ENCODE measurements at regions not wholly inside any gene's neighbourhood (a gene's known extent, or its start where the extent isn't known, plus 50 kb on each side); places are given as distances from the start of the nearest gene placed in this dataset.

DNA sequence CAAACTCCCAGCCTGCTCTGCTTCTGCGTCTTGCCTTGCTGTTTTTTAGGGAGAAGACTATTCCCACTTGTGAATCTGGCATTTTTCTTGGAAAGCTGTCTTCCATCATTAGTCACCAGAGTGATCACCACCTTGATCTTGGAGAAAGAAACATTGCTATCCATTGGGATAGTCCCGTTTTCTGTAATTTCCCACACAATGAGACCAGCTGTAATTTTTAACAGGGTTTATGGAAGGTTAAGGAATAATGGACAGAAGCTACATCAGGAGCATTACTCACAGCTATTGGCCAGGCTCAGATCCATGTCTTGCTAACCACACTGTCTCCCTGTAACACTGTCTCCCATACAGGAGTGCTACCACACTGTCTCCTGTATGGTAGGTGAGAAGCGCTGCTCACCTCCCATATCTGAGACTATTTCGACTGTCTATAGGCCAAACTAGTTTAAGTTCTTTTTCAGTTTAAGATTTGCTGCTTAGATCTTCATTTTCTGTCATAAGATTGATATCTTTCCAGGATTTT lies 523.0 kb downstream of the SPRY1 start:
- Histone ChIP-seq H3K36me3 (ENCODE audit: control insufficient read depth, insufficient read depth, low read length) (no peaks in the 10 kb centered on the region), H3K4me3 (ENCODE audit: low read depth, low read length) (no peak overlapping the region), H3K27me3 (ENCODE audit: control insufficient read depth, insufficient read depth, low read length) (no peaks in the 10 kb centered on the region)
- no peak for DNase-seq (ENCODE audit: low read depth)
- TF ChIP-seq, protein P1, sequence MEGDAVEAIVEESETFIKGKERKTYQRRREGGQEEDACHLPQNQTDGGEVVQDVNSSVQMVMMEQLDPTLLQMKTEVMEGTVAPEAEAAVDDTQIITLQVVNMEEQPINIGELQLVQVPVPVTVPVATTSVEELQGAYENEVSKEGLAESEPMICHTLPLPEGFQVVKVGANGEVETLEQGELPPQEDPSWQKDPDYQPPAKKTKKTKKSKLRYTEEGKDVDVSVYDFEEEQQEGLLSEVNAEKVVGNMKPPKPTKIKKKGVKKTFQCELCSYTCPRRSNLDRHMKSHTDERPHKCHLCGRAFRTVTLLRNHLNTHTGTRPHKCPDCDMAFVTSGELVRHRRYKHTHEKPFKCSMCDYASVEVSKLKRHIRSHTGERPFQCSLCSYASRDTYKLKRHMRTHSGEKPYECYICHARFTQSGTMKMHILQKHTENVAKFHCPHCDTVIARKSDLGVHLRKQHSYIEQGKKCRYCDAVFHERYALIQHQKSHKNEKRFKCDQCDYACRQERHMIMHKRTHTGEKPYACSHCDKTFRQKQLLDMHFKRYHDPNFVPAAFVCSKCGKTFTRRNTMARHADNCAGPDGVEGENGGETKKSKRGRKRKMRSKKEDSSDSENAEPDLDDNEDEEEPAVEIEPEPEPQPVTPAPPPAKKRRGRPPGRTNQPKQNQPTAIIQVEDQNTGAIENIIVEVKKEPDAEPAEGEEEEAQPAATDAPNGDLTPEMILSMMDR (IDR thresholded peaks at IDR 0.05; ENCODE audit: insufficient read depth, low read length, poor library complexity, severe bottlenecking): no peak

DNA sequence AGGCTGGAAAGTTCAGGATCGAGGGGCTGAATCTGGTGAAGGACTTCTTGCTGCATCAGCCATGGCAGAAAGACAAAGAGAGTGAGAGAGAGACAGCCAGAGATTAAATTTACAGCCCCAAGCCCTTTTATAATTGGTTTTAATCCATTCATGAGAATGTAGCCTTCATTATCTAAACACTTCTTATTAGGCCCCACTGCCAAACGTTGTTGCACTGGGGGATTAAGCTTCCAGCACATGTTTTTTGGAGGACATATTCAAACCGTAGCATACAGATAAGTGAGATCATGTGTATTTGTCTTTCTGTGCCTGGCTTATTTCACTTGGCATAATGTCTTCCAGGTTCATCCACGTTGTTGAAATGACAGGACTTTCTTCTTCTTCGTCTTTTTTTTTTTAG lies 524.7 kb downstream of the SPRY1 start:
- TF ChIP-seq, protein P1 (IDR thresholded peaks at IDR 0.05; ENCODE audit: insufficient read depth, low read length, poor library complexity, severe bottlenecking): no peak
- Histone ChIP-seq H3K27me3 (ENCODE audit: control insufficient read depth, insufficient read depth, low read length) (no peaks in the 10 kb centered on the region), H3K4me3 (ENCODE audit: low read depth, low read length) (no peak overlapping the region), H3K36me3 (ENCODE audit: control insufficient read depth, insufficient read depth, low read length) (no peaks in the 10 kb centered on the region)
- DNase-seq (ENCODE audit: low read depth): no peak

DNA sequence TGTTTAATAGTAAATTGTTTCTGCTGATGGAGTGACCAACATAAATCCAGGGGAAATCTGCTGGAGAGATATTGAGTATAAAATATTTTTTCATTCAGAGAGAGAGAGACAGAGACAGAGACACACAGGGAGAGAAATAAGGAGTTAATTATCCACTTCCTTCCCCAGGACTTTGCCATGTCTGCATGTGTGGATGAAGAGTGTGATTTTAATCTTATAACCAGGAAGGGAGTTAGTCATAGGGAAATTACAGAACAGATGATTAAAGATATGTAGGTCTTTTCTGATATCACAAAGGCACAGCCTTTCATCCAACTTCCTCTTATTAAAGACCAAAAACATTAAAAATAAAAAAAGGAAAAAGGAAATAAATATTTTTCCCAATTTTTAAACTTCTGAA lies 526.3 kb downstream of the SPRY1 start:
- TF ChIP-seq, protein P1 (IDR thresholded peaks at IDR 0.05; ENCODE audit: insufficient read depth, low read length, poor library complexity, severe bottlenecking): no peak
- H3K27me3 ChIP-seq (ENCODE audit: control insufficient read depth, insufficient read depth, low read length): no peaks in the 10 kb centered on the region
- DNase-seq (ENCODE audit: low read depth): no peak
- no peak overlapping the region for H3K4me3 ChIP-seq (ENCODE audit: low read depth, low read length)
- H3K36me3 ChIP-seq (ENCODE audit: control insufficient read depth, insufficient read depth, low read length): no peaks in the 10 kb centered on the region

DNA sequence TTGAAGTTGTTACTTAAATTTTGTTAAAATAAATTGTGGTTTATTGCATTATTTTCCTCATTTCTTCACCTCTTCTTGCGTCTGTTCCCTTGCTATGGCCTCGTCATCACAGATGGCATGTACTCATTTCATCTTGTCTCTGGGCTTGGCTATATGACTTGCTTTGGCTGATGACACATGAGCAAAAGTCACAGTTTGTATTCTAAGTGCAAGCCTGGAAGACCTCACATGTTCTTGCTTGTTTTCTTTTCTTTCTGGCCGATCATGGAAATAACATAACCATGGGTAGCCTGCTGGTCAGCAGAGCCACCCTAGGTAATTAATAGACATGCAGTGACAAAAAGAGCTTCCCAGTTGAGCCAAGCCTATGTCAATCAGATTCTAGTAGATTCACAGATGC lies 527.9 kb downstream of the SPRY1 start:
- TF ChIP-seq, protein P1 (IDR thresholded peaks at IDR 0.05; ENCODE audit: insufficient read depth, low read length, poor library complexity, severe bottlenecking): no peak
- DNase-seq (ENCODE audit: low read depth): no peak
- no peak overlapping the region for H3K4me3 ChIP-seq (ENCODE audit: low read depth, low read length)
- H3K36me3 ChIP-seq (ENCODE audit: control insufficient read depth, insufficient read depth, low read length): no peaks in the 10 kb centered on the region
- H3K27me3 ChIP-seq (ENCODE audit: control insufficient read depth, insufficient read depth, low read length): no peaks in the 10 kb centered on the region

DNA sequence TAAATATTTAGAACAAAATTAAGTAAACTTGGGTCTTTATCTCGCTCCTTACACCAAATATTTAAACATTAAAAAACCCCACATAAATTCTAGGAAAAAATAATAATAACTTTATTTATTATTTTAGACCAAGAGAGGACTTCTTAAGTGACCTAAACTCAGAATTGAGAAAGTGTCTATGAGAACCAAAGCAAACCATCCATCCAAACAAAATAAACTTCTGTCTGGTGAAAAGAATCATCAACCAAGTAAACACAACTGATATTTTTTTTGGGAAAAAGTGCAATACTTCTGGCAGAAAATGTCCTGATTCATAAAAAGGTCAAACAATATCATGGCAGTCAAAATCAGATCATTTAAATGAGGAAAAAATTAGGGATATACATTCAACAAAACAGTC lies 533.0 kb downstream of the SPRY1 start:
- DNase-seq (ENCODE audit: low read depth): no peak
- TF ChIP-seq, protein P1 (IDR thresholded peaks at IDR 0.05; ENCODE audit: insufficient read depth, low read length, poor library complexity, severe bottlenecking): no peak
- Histone ChIP-seq H3K4me3 (ENCODE audit: low read depth, low read length) (no peak overlapping the region), H3K27me3 (ENCODE audit: control insufficient read depth, insufficient read depth, low read length) (no peaks in the 10 kb centered on the region), H3K36me3 (ENCODE audit: control insufficient read depth, insufficient read depth, low read length) (no peaks in the 10 kb centered on the region)

DNA sequence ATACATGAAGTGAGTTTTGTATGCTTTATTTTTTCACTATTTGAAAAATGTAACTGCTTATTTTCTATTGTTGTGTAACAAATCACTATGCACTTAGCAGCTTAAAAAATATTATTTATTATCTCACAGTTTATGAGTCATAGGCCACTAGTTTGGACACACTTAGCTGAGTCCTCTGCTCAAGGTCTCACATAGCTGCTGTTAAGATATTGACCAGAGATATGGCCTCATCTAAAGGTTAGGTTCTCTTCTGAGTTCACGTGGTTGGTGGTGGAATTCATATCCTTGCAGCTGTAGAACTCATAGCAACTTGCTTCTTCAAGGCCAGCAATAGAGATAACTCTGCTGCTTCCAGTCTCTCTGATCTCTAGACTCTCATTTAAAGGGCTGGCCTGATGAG lies 534.4 kb downstream of the SPRY1 start:
- no peak overlapping the region for H3K4me3 ChIP-seq (ENCODE audit: low read depth, low read length)
- DNase-seq (ENCODE audit: low read depth): no peak
- H3K27me3 ChIP-seq (ENCODE audit: control insufficient read depth, insufficient read depth, low read length): no peaks in the 10 kb centered on the region
- no peaks in the 10 kb centered on the region for H3K36me3 ChIP-seq (ENCODE audit: control insufficient read depth, insufficient read depth, low read length)
- TF ChIP-seq, protein P1 (IDR thresholded peaks at IDR 0.05; ENCODE audit: insufficient read depth, low read length, poor library complexity, severe bottlenecking): no peak
